Fibroblast of lung (primary cell): ENCODE measurements at regions not wholly inside any gene's neighbourhood (a gene's known extent, or its start where the extent isn't known, plus 50 kb on each side); places are given as distances from the start of the nearest gene placed in this dataset.

Experiments
- DNase-seq, 2 donors: peaks; one replicate each; pipeline versions ENCODE4 v3.0.0 to v3.0.0-alpha.2; 2010; ENCODE audit warnings: low read depth in 2 of 2
- H2AFZ ChIP-seq: 2 replicates; pipeline ENCODE4 v1.5.1; 2012; ENCODE audit warnings: low read length, control low read depth, inconsistent platforms
- H3K27ac ChIP-seq: 2 replicates; pipeline ENCODE4 v1.5.1; 2011; ENCODE audit warnings: low read length, control low read depth; ENCODE audit not compliant: insufficient read depth
- H3K27me3 ChIP-seq: 2 replicates; pipeline ENCODE4 v1.5.1; 2011; ENCODE audit warnings: mild to moderate bottlenecking, low read length; ENCODE audit not compliant: control insufficient read depth, insufficient read depth
- H3K36me3 ChIP-seq: 2 replicates; pipeline ENCODE4 v1.5.1; 2011; ENCODE audit warnings: low read length; ENCODE audit not compliant: control insufficient read depth, insufficient read depth
- H3K4me1 ChIP-seq: 2 replicates; pipeline ENCODE4 v1.5.1; 2011; ENCODE audit warnings: low read length; ENCODE audit not compliant: control insufficient read depth, insufficient read depth; ENCODE audit errors: extremely low read depth
- H3K4me2 ChIP-seq: 2 replicates; pipeline ENCODE4 v1.5.1; 2011; ENCODE audit warnings: low read length, control low read depth; ENCODE audit not compliant: insufficient read depth; ENCODE audit errors: extremely low read depth
- H3K4me3 ChIP-seq, 4 experiments: fragments of 200-600 bp in 1 of 4; sonication (generic) in 1 of 4; replicated peaks in 1 of 4; 2 replicates each; pipeline ENCODE4 v1.5.1; 2011 to 2016; ENCODE audit warnings: low read length in 4 of 4, low read depth in 3 of 4, mild to moderate bottlenecking in 3 of 4, control low read depth in 2 of 4, inconsistent platforms in 1 of 4, mixed read lengths in 1 of 4; ENCODE audit not compliant: insufficient read depth in 1 of 4; ENCODE audit errors: control extremely low read depth in 1 of 4
- H3K79me2 ChIP-seq: 2 replicates; pipeline ENCODE4 v1.5.1; 2012; ENCODE audit warnings: mild to moderate bottlenecking, low read length, inconsistent platforms; ENCODE audit not compliant: control insufficient read depth, insufficient read depth
- H3K9ac ChIP-seq: 2 replicates; pipeline ENCODE4 v1.5.1; 2011; ENCODE audit warnings: mild to moderate bottlenecking, low read length, control low read depth; ENCODE audit not compliant: insufficient read depth
- H3K9me3 ChIP-seq: 2 replicates; pipeline ENCODE4 v1.5.1; 2012; ENCODE audit warnings: low read depth, low read length; ENCODE audit not compliant: control insufficient read depth, insufficient read depth
- H4K20me1 ChIP-seq: 2 replicates; pipeline ENCODE4 v1.5.1; 2011; ENCODE audit warnings: low read length; ENCODE audit not compliant: control insufficient read depth, insufficient read depth; ENCODE audit errors: extremely low read depth
- EZH2 ChIP-seq: IDR thresholded peaks from 2 replicates; pipeline ENCODE4 v1.5.1; 2012; ENCODE audit warnings: low read length, control low read depth, mild to moderate bottlenecking; ENCODE audit errors: missing control alignments
- TF ChIP-seq, protein P1 (sequence below), 2 donors: IDR thresholded peaks in 1 of 2; conservative IDR thresholded peaks in 1 of 2; 1 replicate in 1 of 2; 2 replicates in 1 of 2; pipeline ENCODE4 v1.5.1; 2011 to 2012; ENCODE audit warnings: low read length in 2 of 2, control low read depth in 1 of 2, inconsistent platforms in 1 of 2, low read depth in 1 of 2, mild to moderate bottlenecking in 1 of 2

DNA sequence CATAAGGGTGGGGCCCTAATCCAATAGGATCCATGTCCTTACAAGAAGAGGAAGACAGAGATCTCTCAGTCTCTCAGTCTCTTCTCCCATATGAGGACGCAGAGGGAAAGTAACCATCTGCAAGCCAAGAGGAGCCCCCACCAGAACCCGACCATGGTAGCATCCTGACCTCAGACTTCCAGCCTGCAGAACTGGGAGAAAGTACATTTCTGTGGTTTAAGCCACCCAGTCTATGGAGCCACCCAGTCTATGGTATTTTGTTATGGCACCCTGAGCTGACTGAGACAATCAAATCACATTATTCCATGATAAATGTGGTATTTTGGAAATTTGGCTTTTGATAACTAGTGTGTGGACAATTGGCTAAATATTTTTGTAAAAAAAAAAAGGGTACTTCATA lies 101.5 kb upstream of the TMC3 start:
- DNase-seq: peak in 1 of 2 donors; percentile 9
- no peaks in the 10 kb centered on the region for H3K27me3 ChIP-seq
- TF ChIP-seq EZH2: no peak
- TF ChIP-seq, protein P1, sequence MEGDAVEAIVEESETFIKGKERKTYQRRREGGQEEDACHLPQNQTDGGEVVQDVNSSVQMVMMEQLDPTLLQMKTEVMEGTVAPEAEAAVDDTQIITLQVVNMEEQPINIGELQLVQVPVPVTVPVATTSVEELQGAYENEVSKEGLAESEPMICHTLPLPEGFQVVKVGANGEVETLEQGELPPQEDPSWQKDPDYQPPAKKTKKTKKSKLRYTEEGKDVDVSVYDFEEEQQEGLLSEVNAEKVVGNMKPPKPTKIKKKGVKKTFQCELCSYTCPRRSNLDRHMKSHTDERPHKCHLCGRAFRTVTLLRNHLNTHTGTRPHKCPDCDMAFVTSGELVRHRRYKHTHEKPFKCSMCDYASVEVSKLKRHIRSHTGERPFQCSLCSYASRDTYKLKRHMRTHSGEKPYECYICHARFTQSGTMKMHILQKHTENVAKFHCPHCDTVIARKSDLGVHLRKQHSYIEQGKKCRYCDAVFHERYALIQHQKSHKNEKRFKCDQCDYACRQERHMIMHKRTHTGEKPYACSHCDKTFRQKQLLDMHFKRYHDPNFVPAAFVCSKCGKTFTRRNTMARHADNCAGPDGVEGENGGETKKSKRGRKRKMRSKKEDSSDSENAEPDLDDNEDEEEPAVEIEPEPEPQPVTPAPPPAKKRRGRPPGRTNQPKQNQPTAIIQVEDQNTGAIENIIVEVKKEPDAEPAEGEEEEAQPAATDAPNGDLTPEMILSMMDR (conservative IDR thresholded peaks at IDR 0.05 in 1 of 2, IDR thresholded peaks at IDR 0.05 in 1 of 2; ENCODE audit: low read depth in 1 of 2, low read length in 2 of 2): no peak
- no peak overlapping the region for H3K9ac ChIP-seq
- H2AFZ ChIP-seq: no peak overlapping the region
- no peaks in the 10 kb centered on the region for H4K20me1 ChIP-seq
- no peaks in the 10 kb centered on the region for H3K4me1 ChIP-seq
- H3K9me3 ChIP-seq: no peaks in the 10 kb centered on the region
- H3K4me2 ChIP-seq: no peak overlapping the region
- H3K79me2 ChIP-seq: no peaks in the 10 kb centered on the region
- no peak overlapping the region for H3K27ac ChIP-seq
- no peak overlapping the region for H3K4me3 ChIP-seq
- H3K36me3 ChIP-seq: no peaks in the 10 kb centered on the region

DNA sequence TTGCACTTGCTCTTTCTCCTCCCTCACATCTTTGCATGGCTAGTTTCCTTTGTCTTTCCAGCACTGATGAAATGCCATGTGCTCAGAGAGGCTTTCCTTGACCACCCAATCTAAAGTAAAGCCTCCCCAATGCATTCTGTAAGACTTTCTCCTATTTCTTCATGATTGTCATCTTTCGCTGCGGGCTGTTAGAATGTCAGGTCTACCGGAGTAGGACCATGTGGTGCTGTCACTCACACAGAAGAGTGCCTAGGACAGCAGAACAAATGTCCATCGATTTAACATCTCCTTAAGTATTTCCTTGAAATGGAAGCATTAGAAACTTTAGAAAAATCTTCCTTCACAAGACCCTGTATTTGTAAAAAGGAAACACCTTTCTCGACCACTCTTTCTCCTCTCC lies 99.9 kb upstream of the TMC3 start:
- Histone ChIP-seq H3K9me3 (no peaks in the 10 kb centered on the region), H4K20me1 (no peaks in the 10 kb centered on the region), H3K36me3 (no peaks in the 10 kb centered on the region), H3K4me1 (no peaks in the 10 kb centered on the region), H2AFZ (no peak overlapping the region), H3K27ac (no peak overlapping the region), H3K79me2 (no peaks in the 10 kb centered on the region), H3K4me2 (no peak overlapping the region), H3K4me3 (no peak overlapping the region), H3K27me3 (no peaks in the 10 kb centered on the region), H3K9ac (no peak overlapping the region)
- TF ChIP-seq, protein P1 (conservative IDR thresholded peaks at IDR 0.05 in 1 of 2, IDR thresholded peaks at IDR 0.05 in 1 of 2; ENCODE audit: low read depth in 1 of 2, low read length in 2 of 2): no peak
- no peak for TF ChIP-seq EZH2
- DNase-seq: no peak

DNA sequence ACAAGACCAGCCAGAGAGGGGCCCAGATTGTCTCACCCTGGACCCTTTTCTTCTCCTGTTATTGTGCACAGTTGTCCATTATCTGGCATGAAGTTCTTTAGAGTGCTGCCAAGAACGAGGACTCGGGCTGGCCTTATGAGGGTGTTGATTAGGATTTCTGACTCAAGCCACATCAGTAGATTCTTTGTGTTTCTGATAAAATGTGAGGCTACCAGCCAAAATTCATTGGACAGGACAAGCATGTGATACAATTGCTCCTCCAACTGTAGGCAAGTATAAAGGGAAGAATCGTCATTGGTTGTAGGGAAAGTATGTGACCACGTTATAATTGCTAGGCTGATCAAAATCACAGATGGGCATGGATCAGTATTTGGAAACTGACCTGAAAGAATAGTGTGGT lies 99.2 kb upstream of the TMC3 start:
- Histone ChIP-seq H3K4me2 (no peak overlapping the region), H2AFZ (no peak overlapping the region), H3K27ac (no peak overlapping the region), H3K4me3 (no peak overlapping the region), H3K4me1 (no peaks in the 10 kb centered on the region), H3K36me3 (no peaks in the 10 kb centered on the region), H3K9me3 (no peaks in the 10 kb centered on the region), H3K9ac (no peak overlapping the region), H3K79me2 (no peaks in the 10 kb centered on the region), H3K27me3 (no peaks in the 10 kb centered on the region), H4K20me1 (no peaks in the 10 kb centered on the region)
- no peak for DNase-seq
- TF ChIP-seq, protein P1 (conservative IDR thresholded peaks at IDR 0.05 in 1 of 2, IDR thresholded peaks at IDR 0.05 in 1 of 2; ENCODE audit: low read depth in 1 of 2, low read length in 2 of 2): no peak
- TF ChIP-seq EZH2: no peak
